Astrocyte (in vitro differentiated cells and primary cell): ENCODE measurements at regions not wholly inside any gene's neighbourhood (a gene's known extent, or its start where the extent isn't known, plus 50 kb on each side); places are given as distances from the start of the nearest gene placed in this dataset.

Source experiments
- DNase-seq: peaks from one replicate; pipeline ENCODE4 v3.0.0-alpha.2; 2010; ENCODE audit warnings: low read depth
- FAIRE-seq: peaks from 2 replicates; lab custom pipeline; 2011; peaks lifted over from hg19 to GRCh38; lab: Jason Lieb, UNC
- H2AFZ ChIP-seq: 2 replicates; pipeline ENCODE4 v1.6.0; 2012; ENCODE audit warnings: low read depth, low read length, inconsistent platforms
- H3K27ac ChIP-seq: 2 replicates; pipeline ENCODE4 v1.5.1; 2011; ENCODE audit warnings: low read depth, low read length, inconsistent platforms
- H3K27me3 ChIP-seq: 2 replicates; pipeline ENCODE4 v1.6.0; 2011; ENCODE audit warnings: low read length, inconsistent platforms; ENCODE audit not compliant: insufficient read depth
- H3K36me3 ChIP-seq: 2 replicates; pipeline ENCODE4 v1.5.1; 2011; ENCODE audit warnings: low read length, inconsistent platforms; ENCODE audit not compliant: insufficient read depth
- H3K4me1 ChIP-seq: 2 replicates; pipeline ENCODE4 v1.5.1; 2011; ENCODE audit warnings: low read length, inconsistent platforms; ENCODE audit not compliant: insufficient read depth
- H3K4me2 ChIP-seq: 2 replicates; pipeline ENCODE4 v1.6.0; 2012; ENCODE audit warnings: low read length, inconsistent platforms
- H3K4me3 ChIP-seq: 2 replicates; pipeline ENCODE4 v1.5.1; 2011; ENCODE audit warnings: low read depth, mild to moderate bottlenecking, low read length, inconsistent platforms; ENCODE audit not compliant: insufficient read depth
- H3K79me2 ChIP-seq: 2 replicates; pipeline ENCODE4 v1.6.0; 2012; ENCODE audit warnings: mild to moderate bottlenecking, low read length, inconsistent platforms; ENCODE audit not compliant: insufficient read depth
- H3K9ac ChIP-seq: 2 replicates; pipeline ENCODE4 v1.6.0; 2012; ENCODE audit warnings: mild to moderate bottlenecking, low read length, inconsistent platforms
- H3K9me3 ChIP-seq: 2 replicates; pipeline ENCODE4 v1.5.1; 2012; ENCODE audit warnings: low read depth, mild to moderate bottlenecking, low read length, inconsistent platforms; ENCODE audit not compliant: insufficient read depth
- H4K20me1 ChIP-seq: 2 replicates; pipeline ENCODE4 v1.6.0; 2012; ENCODE audit warnings: low read length, inconsistent platforms; ENCODE audit not compliant: insufficient read depth
- H3K27ac Mint-ChIP-seq: one replicate; pipeline ENCODE4 v1.8.0; 2021; ENCODE audit warnings: mild to moderate bottlenecking, mixed read lengths; ENCODE audit not compliant: unreplicated experiment
- H3K27me3 Mint-ChIP-seq: one replicate; pipeline ENCODE4 v1.8.0; 2021; ENCODE audit warnings: low read depth, mixed read lengths; ENCODE audit not compliant: unreplicated experiment
- H3K36me3 Mint-ChIP-seq: one replicate; pipeline ENCODE4 v1.8.0; 2021; ENCODE audit warnings: low read depth, mixed read lengths; ENCODE audit not compliant: unreplicated experiment
- H3K4me1 Mint-ChIP-seq: one replicate; pipeline ENCODE4 v1.8.0; 2021; ENCODE audit warnings: low read depth, mixed read lengths; ENCODE audit not compliant: unreplicated experiment
- H3K4me3 Mint-ChIP-seq: one replicate; pipeline ENCODE4 v1.8.0; 2021; ENCODE audit warnings: mild to moderate bottlenecking, moderate library complexity, mixed read lengths; ENCODE audit not compliant: unreplicated experiment
- H3K9me3 Mint-ChIP-seq: one replicate; pipeline ENCODE4 v1.8.0; 2021; ENCODE audit warnings: mild to moderate bottlenecking, mixed read lengths; ENCODE audit not compliant: unreplicated experiment
- EZH2 ChIP-seq: IDR thresholded peaks from 2 replicates; pipeline ENCODE4 v1.6.1; 2012; ENCODE audit warnings: mild to moderate bottlenecking, low read length, inconsistent platforms; ENCODE audit not compliant: insufficient read depth
- TF ChIP-seq, protein P1 (sequence below): IDR thresholded peaks from 2 replicates; pipeline ENCODE4 v1.5.1; 2011; ENCODE audit warnings: low read depth, mild to moderate bottlenecking, inconsistent platforms, low read length, moderate library complexity; ENCODE audit not compliant: insufficient read depth

DNA sequence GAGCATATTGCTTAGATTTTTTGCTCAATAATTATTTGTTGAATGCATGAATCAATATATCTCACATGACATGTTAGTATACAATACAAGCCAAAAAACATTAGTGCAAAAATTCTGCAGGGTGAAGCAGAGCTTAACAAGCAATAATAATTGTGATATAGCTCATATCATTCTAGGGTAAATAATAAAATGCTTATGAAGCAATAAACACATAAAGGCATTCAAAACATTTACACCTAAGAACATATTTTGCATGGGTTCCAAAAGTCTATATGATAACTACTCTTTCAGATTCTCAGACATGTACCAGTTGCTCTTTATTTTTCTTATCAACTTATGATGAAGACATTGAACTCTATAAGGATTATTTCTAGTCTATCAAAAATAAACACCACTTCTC is 886.2 kb downstream of the TRHDE start:
- Histone ChIP-seq H3K4me1 (no peaks in the 10 kb centered on the region), H2AFZ (no peak overlapping the region), H3K4me3 (no peak overlapping the region), H3K27me3 (no peaks in the 10 kb centered on the region), H3K36me3 (no peaks in the 10 kb centered on the region), H4K20me1 (no peaks in the 10 kb centered on the region), H3K4me2 (no peak overlapping the region), H3K27ac (no peak overlapping the region), H3K9ac (no peak overlapping the region), H3K79me2 (no peaks in the 10 kb centered on the region), H3K9me3 (no peaks in the 10 kb centered on the region)
- no peak for FAIRE-seq
- Mint-ChIP-seq H3K27me3 (no peaks in the 10 kb centered on the region), H3K9me3 (no peaks in the 10 kb centered on the region), H3K27ac (no peak overlapping the region), H3K4me3 (no peak overlapping the region), H3K36me3 (no peaks in the 10 kb centered on the region), H3K4me1 (no peaks in the 10 kb centered on the region)
- DNase-seq: no peak
- TF ChIP-seq EZH2: no peak
- TF ChIP-seq, protein P1, sequence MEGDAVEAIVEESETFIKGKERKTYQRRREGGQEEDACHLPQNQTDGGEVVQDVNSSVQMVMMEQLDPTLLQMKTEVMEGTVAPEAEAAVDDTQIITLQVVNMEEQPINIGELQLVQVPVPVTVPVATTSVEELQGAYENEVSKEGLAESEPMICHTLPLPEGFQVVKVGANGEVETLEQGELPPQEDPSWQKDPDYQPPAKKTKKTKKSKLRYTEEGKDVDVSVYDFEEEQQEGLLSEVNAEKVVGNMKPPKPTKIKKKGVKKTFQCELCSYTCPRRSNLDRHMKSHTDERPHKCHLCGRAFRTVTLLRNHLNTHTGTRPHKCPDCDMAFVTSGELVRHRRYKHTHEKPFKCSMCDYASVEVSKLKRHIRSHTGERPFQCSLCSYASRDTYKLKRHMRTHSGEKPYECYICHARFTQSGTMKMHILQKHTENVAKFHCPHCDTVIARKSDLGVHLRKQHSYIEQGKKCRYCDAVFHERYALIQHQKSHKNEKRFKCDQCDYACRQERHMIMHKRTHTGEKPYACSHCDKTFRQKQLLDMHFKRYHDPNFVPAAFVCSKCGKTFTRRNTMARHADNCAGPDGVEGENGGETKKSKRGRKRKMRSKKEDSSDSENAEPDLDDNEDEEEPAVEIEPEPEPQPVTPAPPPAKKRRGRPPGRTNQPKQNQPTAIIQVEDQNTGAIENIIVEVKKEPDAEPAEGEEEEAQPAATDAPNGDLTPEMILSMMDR: no peak

DNA sequence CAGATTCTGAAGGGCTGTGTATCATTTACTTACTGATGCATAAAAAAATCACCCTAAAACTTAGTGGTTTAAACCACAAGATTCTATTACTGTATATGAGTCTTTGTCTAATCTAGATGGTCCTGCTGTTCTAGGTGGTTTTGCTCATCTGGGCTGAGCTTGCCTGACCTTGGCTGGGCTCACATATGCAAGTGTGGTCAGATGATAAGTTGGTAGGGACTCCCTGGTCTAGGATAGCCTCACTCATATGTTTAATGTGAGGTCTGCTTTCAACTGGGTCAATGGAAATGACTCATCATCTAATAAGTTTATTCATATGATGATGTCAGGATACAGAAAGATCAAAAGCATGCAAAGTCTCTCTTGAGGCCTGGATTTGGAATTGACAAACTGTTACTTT is 887.8 kb downstream of the TRHDE start:
- no peak overlapping the region for H2AFZ ChIP-seq
- Mint-ChIP-seq H3K27me3 (no peaks in the 10 kb centered on the region), H3K36me3 (no peaks in the 10 kb centered on the region), H3K4me1 (no peaks in the 10 kb centered on the region), H3K9me3 (no peaks in the 10 kb centered on the region), H3K27ac (no peak overlapping the region), H3K4me3 (no peak overlapping the region)
- H4K20me1 ChIP-seq: no peaks in the 10 kb centered on the region
- H3K4me1 ChIP-seq: no peaks in the 10 kb centered on the region
- no peaks in the 10 kb centered on the region for H3K79me2 ChIP-seq
- no peak overlapping the region for H3K4me3 ChIP-seq
- no peak overlapping the region for H3K9ac ChIP-seq
- TF ChIP-seq, protein P1: no peak
- no peak for TF ChIP-seq EZH2
- no peaks in the 10 kb centered on the region for H3K9me3 ChIP-seq
- H3K36me3 ChIP-seq: no peaks in the 10 kb centered on the region
- FAIRE-seq (no peak), DNase-seq (no peak)
- H3K27me3 ChIP-seq: no peaks in the 10 kb centered on the region
- H3K4me2 ChIP-seq: no peak overlapping the region
- no peak overlapping the region for H3K27ac ChIP-seq

DNA sequence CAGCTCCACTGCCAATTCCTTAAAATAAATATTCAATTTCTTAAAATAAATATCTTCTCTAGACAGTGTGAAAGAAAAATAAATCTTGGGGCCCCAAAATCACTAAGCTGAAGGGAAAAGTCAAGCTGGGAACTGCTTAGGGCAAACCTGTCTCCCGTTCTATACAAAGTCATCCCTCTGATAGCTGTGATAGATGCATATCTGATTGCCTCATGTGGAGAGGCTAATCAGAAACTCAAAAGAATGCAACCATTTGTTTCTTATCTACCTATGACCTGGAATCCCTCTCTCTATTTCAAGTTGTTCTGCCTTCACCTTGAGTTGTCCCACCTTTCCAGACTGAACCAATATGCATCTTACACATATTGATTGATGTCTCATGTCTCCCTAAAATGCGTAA is 889.8 kb downstream of the TRHDE start:
- Mint-ChIP-seq H3K27me3 (no peaks in the 10 kb centered on the region), H3K4me3 (no peak overlapping the region), H3K27ac (no peak overlapping the region), H3K36me3 (no peaks in the 10 kb centered on the region), H3K4me1 (no peaks in the 10 kb centered on the region), H3K9me3 (no peaks in the 10 kb centered on the region)
- DNase-seq: no peak
- Histone ChIP-seq H3K9ac (no peak overlapping the region), H3K4me3 (no peak overlapping the region), H3K79me2 (no peaks in the 10 kb centered on the region), H3K4me1 (no peaks in the 10 kb centered on the region), H3K4me2 (no peak overlapping the region), H3K36me3 (no peaks in the 10 kb centered on the region), H2AFZ (no peak overlapping the region), H4K20me1 (no peaks in the 10 kb centered on the region), H3K27ac (no peak overlapping the region), H3K9me3 (no peaks in the 10 kb centered on the region), H3K27me3 (no peaks in the 10 kb centered on the region)
- no peak for FAIRE-seq
- TF ChIP-seq, protein P1: no peak
- TF ChIP-seq EZH2: no peak
